Stimulated activated CD4-positive, alpha-beta T cell treated with anti-CD3 and anti-CD28 coated beads, Interleukin-15, amount 100 ng/mL, for 48 hours (primary cell): ENCODE measurements at regions not wholly inside any gene's neighbourhood (a gene's known extent, or its start where the extent isn't known, plus 50 kb on each side); places are given as distances from the start of the nearest gene placed in this dataset.

Source experiments
- DNase-seq, 2 donors: peaks; one replicate each; pipeline ENCODE4 v3.0.0-alpha.2; 2020; ENCODE audit warnings: low read depth in 2 of 2

GRCh38 chr12:67909091-67909531 lies 80.1 kb upstream of the IFNG-AS1 start:
- no peak for DNase-seq

GRCh38 chr12:67909681-67910080 lies 79.6 kb upstream of the IFNG-AS1 start:
- DNase-seq = no peak

DNA sequence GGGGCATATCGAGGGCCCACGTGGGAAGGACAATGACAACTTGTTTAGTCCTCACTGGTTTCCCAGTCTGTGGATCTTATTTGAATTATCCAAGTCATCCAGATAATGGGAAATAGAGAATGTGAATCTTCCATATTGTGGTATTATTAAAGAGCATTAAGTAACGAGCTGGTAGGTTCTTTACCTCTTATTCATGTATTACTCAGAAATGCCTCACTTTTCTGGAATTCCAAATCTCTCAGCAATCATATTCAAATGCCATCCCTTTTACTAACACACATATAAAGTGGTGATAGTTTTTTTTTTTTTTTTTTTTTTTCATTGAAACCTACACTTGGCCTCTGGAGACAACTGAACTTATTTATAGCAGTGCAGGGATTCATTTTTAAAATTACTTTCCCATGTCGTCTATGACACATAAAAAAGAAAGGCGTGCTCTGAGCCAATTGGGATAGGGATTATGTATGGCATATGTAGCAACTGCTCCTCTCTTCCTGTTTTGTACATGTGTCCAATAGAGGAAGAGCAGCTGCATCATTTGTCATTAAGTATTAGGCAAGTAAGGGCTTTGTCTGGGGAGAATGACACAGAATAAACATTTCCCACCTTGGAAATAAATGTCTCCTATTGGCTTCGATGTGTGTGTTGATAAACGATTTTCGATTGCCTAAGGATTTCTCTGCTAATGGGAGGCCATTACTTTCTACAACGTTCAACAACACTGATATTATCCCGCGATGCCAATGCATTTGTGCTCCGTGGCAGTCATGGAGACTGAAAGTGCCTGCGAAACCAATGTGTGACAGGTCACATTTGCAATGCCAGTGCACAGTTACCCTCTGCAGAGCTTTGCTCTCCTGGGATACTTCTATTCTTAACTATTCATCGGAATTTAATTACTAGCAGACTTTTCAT lies 78.6 kb upstream of the IFNG-AS1 start:
- no peak for DNase-seq

GRCh38 chr12:67911275-67911600 lies 78.0 kb upstream of the IFNG-AS1 start:
- DNase-seq = no peak

- DNase-seq = no peak
These were observed 77.5 kb upstream of the IFNG-AS1 start for GRCh38 chr12:67911789-67912188.

- DNase-seq = no peak
These were observed 73.9 kb upstream of the IFNG-AS1 start for GRCh38 chr12:67915335-67915851.

DNA sequence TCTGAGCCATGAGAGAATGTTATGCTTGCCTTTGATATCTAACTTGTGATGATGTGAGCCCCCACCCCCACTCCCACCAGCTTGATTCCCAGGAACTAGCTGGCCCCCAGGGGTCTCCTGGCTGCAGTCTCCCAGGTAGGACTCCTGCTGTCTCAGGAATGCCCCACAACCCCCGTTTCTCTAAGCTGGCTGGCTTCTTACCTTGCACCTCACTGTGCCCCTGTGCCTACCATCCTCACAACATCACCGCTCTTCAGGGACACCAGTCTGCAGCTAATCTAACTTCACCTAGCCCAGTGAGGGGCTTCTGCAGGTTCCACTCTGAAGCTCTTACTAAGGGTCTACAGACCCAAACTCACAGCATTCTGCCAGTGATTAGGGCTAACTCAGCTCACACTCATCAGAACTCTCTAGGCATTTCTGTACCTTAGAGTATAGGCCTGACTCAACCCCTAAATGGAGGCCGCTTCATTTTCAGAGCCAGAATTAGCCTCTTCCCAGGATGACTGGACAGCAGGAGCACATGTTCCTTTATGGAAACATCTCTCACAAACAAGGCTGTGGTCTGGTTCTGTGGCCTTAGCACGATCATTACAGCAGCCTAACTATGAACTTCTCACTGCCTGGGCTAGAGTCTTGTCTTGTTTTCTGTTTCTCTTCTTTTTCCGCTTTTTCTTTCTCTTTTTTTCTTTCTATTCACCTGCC lies 72.8 kb upstream of the IFNG-AS1 start:
- DNase-seq = no peak

DNA sequence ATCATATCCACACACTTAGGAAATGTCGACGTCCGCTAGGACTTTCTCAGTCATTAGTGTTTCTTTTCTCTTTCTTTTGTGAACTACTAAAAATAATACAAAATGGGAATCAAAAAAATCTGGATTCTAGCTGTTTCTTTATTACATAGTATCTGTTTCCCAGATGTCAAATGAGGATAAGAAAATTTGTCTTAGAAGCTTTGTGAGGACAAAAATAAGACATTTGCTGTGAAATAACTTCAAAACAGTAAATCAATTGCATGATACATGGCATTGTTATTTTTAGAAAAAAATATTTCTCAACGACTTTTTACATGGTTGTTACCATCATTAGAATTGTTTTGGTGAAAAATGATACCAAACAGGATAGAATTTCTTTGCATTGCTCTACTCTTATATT lies 71.4 kb upstream of the IFNG-AS1 start:
- DNase-seq = no peak

DNA sequence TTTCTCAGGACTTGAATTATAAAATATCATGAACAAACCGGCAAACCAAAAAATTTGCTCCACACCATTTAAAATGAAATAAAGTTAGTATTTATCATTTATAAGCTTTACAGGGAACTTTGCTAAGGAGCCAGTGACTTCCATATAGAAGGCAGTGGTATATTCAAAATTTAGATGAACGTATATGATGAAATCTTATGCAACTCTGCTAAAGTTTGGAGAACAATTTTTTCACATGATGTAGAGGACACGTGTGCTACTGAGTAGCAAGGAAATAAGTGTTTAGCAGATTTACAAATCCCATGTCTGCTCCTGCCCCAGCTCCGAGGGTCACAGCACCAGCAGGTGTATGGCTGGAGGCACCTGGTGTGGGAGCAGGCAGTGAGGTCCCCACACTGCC lies 70.8 kb upstream of the IFNG-AS1 start:
- no peak for DNase-seq

DNA sequence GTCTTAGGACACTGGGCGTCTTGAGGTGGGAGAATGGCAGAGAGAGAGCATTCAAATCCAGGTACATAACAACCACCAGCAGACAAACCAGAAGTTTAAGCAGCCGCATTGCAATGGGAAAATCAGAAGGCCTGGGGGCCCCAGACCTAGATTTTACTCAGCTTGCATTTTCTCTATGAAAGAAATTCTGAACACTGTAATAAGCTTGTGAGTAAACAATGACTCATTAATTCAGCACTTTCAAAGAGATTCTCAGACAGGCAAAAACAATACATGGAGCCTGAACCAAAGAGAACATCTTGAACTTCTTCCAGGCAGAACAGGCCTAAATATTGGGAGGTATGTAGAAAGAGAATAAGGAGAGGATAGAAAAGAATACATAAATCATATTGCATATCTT lies 69.8 kb upstream of the IFNG-AS1 start:
- no peak for DNase-seq

GRCh38 chr12:67920413-67920812 lies 68.8 kb upstream of the IFNG-AS1 start:
- no peak for DNase-seq

GRCh38 chr12:67921286-67921685 lies 68.0 kb upstream of the IFNG-AS1 start:
- DNase-seq = no peak

GRCh38 chr12:67922245-67922644 lies 67.0 kb upstream of the IFNG-AS1 start:
- no peak for DNase-seq

DNA sequence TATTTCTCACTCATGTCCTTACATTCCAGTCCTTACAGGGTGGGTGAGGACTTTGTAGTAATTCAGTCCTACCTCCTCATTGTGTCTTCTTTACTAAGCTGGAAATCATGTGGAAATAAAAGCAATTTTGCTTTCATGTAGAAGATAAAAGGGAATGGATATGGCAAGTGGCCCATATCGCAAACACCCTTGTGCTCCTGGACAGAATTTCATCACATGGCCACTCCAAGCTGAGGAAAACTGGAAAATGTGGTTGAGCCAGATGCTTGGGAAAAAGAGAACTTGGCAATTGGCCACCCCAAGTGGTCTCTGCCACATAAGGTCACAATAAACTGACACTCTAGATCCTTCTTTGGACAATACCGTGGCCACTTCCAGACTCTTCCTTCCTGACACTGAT lies 64.2 kb upstream of the IFNG-AS1 start:
- DNase-seq = no peak

DNA sequence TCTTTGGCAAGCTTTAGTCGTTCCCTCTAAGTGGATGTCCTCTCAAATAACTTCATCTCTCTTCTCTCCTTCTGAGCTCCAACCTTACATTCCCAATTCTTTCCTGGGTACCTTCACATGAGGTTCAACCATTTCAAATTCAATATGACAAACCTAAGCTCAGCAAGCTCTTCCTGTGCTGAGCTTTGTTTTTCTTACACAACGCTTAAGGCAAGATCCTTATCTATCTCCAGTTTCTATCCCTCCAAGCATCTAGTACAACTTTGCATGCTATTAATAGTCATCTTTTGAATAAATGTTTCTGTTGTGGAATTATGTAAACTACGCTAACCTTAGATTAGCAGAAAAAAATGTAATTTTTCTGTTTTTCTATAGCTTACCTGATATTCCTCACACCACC lies 63.7 kb upstream of the IFNG-AS1 start:
- no peak for DNase-seq

GRCh38 chr12:67926063-67926462 lies 63.2 kb upstream of the IFNG-AS1 start:
- no peak for DNase-seq

DNA sequence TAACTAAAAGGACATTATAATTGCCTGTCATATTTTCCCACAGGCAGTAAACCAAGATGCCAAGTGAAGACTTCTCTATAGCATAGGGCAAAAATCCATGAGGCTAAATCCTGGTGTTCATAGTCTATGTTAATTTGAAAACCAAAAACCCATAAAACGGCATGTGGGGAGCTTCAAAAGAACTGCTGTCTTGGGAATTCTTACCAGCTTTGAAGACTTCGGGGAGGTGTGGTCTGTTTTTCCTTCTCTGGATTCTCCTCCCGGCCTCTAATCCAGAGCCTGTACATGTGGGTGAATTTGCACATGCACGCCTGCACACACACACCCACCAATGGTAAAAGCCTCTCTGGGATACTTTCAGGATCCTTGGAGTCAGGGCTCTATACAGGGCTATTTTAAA lies 61.9 kb upstream of the IFNG-AS1 start:
- DNase-seq = no peak

- no peak for DNase-seq
These were observed 61.4 kb upstream of the IFNG-AS1 start for GRCh38 chr12:67927815-67928214.

DNA sequence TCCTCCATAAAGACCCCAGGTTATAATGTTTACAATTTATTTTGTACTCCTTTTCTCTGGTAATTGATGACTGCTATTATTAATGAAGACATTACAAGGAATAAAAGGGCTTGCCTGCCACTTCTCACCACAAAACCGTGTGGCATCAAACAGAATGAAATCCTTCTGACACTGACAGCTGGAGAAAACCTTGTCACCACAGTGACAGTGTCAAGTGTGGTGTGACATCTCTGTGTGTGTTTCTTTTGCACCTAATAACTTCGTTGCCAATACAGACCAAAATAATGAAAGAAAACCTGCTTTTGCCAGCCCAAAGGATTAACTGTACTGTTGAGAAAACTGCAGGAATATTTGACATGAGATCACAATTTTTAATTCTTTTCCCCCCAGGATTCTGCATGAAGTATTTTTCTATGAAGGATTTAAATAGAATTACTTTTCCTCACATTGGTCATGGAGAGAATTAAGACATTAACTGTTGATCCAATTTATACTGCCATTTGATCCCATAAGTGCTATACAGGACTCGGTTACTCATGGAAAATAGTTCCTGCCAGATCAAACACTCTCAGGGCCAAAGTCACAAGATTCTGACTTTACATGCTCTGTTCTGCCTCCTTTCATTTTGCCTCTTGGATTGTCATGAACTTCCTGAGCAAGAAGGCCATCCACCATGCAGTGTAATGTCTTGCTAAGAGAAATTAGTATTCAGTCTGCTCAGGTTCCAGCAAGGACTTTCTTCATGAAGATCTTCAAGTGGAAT lies 60.4 kb upstream of the IFNG-AS1 start:
- no peak for DNase-seq

- no peak for DNase-seq
These were observed 59.9 kb upstream of the IFNG-AS1 start for GRCh38 chr12:67929384-67929772.

GRCh38 chr12:67937822-67938221 lies 51.4 kb upstream of the IFNG-AS1 start:
- no peak for DNase-seq
